T-helper 1 cell (primary cell): ENCODE measurements at regions not wholly inside any gene's neighbourhood (a gene's known extent, or its start where the extent isn't known, plus 50 kb on each side); places are given as distances from the start of the nearest gene placed in this dataset.
"Not testable (repeated sequence)": the region's sequence is repeated elsewhere in the genome, so short reads cannot be mapped to it uniquely, and the experiment has no call there.

Experiments used
- DNase-seq, 5 donors: peaks; one replicate each; pipeline ENCODE4 v3.0.0-alpha.2; 2012 to 2020

- DNase-seq, result not testable (repeated sequence)
These were observed 64.5 kb downstream of the SLC30A10 start for GRCh38 chr1:219863816-219864215.

DNA sequence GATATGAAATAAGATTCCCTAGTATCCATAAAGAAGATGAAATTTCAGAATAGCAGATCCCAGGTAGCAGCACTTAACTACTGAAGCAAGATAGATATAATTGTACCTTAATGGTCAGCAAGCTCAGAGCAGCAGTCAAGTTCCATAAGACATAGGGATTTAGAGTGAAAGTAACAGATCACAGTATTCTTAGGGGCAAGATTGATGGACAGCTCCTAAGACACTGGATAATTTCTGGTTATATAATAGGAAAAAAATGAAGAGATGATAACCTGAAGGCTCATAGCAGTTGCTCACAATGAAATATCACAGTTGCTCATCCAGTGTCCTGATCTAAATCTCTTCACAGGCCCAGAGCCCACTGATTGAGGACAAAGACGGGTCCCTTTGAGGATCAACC lies 66.0 kb downstream of the SLC30A10 start:
- DNase-seq, result no peak

DNA sequence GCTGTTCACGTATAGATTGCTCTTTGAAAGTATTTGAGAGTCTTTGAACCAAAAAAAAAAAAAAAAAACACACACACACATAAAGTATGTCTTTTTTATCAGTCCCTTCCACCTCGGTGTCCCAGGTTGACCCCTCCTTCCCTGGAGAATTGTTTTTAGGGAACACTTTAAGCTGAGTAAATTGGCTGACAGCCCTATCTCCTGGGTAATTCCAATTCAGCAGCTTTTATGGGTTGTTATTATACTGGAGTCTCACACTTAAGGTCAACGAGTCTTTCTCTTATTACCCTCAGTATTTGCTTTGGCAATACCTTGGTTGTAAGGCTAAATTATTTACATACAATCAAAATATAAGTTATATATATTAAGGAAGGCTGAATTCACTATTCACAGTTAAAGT lies 69.4 kb downstream of the SLC30A10 start:
- no peak for DNase-seq

DNA sequence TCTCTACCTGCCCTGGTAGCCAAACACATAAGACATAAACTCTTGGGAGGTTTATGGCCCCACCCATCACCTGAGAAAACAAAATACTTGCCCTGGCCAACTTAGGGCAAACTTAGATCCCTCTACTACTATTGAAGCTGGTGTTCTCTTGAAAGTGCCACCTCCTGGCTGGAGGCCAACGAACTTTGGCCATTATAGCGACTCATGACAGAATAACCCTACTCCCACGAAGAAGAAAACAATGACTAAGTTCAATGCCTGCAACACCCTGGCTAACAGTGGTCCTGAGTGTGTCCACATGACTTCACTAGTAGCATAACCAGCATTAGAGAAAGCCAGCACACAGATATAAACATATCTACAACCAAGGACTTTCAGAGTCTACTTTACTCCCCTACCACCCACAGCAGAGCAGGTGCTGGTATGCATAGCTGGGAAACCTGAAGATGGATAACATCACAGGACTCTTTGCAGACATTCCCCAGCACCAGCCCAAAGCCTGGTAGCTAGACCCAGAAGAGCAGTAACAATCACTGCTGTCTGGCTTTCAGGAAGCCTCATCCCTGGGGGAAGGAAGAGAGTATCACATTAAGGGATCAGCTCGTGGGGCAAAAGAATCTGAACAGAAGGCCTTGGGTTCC lies 81.0 kb downstream of the SLC30A10 start:
- DNase-seq, result no peak

DNA sequence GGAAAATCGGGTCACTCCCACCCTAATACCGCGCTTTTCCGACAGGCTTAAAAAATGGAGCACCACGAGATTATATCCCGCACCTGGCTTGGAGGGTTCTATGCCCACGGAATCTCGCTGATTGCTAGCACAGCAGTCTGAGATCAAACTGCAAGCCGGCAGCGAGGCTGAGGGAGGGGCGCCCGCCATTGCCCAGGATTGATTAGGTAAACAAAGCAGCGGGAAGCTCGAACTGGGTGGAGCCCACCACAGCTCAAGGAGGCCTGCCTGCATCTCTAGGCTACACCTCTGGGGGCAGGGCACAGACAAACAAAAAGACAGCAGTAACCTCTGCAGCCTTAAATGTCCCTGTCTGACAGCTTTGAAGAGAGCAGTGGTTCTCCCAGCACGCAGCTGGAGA lies 88.8 kb downstream of the SLC30A10 start:
- not testable (repeated sequence) for DNase-seq

GRCh38 chr1:219837994-219838294 lies 90.4 kb downstream of the SLC30A10 start:
- DNase-seq, result no peak

GRCh38 chr1:219837274-219837993 lies 90.9 kb downstream of the SLC30A10 start:
- DNase-seq, result peak in 1 of 5 donors; percentile 16

DNA sequence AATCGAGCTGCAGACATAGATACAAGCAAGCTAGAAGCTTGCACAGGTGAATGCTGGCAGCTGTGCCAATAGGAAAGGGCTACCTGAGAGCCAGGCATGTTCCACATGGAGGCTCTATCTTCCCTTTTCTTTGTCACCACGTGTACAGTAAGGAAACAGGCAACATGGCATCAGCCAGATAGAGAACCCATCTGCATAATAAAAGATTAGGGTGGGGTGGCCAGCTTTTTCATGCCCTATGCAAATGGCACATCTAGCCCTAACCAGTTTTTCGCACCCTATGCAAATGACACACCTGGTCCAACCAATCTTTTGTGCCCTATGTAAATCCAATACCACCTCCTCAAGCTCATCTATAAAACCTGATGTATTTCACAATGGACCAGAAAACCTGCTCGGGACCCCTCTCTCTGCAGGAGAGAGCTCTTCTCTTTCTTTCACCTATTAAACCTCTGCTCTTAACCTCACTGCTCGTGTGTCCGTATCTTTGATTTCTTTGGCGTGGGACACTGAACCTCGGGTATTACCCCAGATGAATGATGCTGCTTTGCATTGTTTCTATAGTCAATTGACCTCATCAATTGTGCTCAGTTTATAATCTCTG lies 93.9 kb downstream of the SLC30A10 start:
- no peak for DNase-seq

- no peak for DNase-seq
These were observed 95.0 kb downstream of the SLC30A10 start for GRCh38 chr1:219833214-219833815.

DNA sequence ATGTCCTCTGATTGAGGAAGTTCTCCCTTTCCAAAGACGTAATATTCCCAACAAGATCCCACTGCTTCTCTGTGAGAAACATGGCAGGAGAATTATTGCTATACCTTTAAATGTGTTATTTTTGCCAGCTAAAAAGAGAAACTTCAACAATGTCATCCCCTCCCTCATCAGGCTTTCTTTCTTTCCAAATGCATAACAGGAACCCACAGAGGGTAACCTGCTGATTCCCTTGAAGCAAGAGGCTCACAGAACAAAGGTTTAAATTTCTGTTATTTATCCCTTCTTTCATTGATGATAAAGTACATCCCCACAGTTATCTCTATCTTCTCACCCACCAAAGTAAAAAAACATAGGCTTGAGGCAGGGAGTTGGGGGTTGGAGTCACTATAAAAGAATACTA lies 102.1 kb downstream of the SLC30A10 start:
- no peak for DNase-seq

DNA sequence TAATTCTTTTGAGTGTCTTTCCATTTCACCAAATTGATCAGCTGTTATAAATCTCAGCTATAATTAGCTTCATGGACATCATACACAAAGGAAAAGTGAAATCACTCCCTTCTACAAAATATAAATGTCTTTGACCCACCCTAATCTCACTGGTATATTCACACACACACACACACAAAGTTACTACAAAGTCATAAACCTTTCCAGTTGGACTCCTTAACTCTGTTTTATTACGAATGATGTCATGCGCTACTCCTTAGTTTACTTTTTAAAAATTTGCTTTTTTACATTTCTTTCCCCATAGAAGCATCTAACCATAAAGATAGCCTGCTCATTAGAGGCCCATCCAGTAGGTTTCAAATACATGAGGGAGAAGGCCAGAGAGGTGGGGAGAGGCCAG lies 103.0 kb downstream of the SLC30A10 start:
- DNase-seq, result no peak

- DNase-seq, result no peak
These were observed 104.0 kb downstream of the SLC30A10 start for GRCh38 chr1:219824338-219824737.

GRCh38 chr1:219820551-219820950 lies 107.8 kb downstream of the SLC30A10 start:
- DNase-seq, result no peak

DNA sequence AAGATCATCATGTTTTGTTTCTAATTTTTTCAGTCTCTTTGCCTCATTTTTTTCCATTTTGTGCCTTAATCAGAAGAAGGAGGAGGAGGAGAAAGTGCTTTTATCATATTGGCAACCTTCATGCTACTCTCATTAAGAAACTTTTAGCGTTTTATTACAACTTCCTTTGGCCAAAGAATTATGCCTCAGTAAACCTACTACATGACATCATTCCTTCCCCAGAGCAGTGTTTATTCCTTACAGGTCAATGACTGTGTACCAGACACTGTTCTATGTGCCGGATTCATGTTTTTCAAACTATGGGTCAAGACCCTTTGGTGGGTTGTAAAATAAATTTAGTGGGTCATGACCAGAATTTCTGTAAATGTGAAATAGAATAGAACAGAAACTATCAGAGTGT lies 110.4 kb downstream of the SLC30A10 start:
- DNase-seq, result no peak

DNA sequence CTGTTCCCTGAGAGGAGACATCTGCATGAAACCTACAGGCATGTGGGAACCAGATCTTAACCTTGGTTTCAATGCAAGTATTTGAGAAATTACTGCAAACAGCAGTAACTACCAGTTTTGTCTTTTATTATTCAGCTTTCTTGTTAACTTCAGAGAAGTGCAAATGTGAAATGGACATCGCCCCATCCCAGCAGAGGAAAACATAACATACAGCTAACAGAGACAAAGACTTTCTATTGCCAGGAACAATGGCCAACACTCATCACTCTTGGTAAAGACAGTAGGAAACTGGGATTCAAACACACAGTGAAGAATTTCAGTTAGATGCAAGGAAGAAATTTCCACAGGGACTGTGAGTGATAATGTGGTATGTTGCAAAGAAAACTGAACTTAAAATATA lies 115.1 kb downstream of the SLC30A10 start:
- no peak for DNase-seq

- DNase-seq, result peak in 1 of 5 donors; percentile 20
These were observed 115.7 kb downstream of the SLC30A10 start for GRCh38 chr1:219812491-219813203.

DNA sequence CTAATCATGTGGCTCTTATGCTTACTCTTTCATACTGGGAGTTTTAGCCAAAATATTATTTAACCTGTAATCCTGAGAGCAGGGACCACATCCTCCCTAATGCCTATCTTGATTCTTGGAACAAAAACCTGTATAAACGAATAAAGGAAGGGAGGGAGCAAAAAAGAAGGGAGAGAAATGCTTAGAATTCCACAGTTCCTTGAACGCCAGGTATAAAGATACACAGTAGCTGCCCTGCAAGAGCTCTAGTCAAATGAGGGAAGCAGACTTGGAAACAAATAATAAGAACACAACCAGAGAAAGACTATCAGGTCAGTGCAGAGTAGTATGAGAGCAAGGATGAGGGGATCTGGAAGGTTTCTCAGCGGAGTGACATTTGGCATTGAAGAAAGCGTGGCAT lies 116.3 kb downstream of the SLC30A10 start:
- DNase-seq, result no peak

DNA sequence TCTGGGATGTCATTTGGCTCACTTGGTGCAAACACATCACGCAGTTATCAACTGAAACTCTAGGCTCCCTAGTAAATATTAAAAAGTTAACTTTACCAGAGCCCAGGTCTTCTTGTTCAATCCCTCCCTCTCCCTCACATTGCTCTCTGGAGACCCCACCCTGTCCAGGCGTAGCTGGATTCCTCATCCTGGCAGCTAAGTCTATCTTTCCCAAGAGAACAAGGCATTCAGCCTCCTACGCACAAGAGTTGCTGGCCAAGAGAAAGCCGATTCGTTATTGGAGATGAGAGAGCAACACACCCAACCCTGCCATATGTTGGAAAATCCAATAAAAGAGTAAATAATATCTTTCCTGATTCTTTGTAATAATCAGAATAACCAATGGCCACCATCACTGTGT lies 117.9 kb downstream of the SLC30A10 start:
- DNase-seq, result no peak

- no peak for DNase-seq
These were observed 119.6 kb downstream of the SLC30A10 start for GRCh38 chr1:219808790-219809189.

GRCh38 chr1:219806642-219807041 lies 121.7 kb downstream of the SLC30A10 start:
- DNase-seq, result no peak

DNA sequence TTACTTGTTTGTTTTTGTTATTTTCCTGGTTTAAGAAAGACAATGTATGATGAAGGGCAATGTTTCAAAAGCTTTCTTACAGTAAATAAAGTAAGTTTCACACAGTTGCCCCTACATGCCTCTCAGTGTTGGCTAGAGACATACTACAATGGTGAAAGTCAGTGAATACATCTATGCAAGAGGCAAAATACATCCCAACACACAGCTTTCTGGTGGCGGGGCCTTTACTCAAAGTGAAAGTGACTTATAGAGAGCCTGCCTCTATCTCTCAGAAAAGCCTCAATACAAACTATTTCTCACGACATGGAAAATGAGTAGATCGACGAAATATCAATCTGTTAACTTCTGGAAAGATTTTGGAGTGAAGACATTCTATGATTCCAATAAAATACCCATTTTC lies 122.3 kb downstream of the SLC30A10 start:
- no peak for DNase-seq

GRCh38 chr1:219805191-219805590 lies 123.2 kb downstream of the SLC30A10 start:
- DNase-seq, result no peak

DNA sequence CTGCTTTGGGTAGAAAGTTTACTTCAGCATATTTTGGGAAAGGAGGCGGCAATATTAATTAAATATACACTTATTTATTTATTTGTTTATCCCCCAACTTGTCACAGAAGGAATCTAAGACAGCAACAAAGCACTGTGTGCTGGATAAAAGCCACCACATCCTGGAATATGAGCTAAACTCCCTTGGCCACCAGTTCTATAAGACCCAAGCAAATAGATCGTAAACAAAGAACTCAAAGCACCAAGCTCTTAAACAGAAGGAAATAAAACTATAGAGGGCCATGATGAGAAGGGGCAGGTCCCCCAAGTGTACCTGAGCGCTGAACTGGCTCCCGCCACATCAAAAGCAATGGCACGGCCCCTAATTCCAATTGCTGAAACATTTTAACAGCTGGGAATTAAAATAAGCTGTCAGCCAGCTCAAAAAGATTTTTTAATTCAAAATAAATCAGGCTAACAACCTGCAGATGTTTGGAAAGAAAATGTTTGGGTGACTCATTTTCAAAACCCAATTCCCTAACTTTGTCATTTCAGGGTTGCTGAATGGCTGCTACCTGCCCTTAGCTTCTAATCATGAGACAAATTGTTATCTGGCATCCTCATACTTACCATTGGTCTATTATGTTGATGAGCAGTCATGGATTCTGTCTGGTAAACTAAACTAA lies 127.1 kb downstream of the SLC30A10 start:
- no peak for DNase-seq
